ENCODE measurements at regions not wholly inside any gene's neighbourhood (a gene's known extent, or its start where the extent isn't known, plus 50 kb on each side); places are given as distances from the start of the nearest gene placed in this dataset.

DNA sequence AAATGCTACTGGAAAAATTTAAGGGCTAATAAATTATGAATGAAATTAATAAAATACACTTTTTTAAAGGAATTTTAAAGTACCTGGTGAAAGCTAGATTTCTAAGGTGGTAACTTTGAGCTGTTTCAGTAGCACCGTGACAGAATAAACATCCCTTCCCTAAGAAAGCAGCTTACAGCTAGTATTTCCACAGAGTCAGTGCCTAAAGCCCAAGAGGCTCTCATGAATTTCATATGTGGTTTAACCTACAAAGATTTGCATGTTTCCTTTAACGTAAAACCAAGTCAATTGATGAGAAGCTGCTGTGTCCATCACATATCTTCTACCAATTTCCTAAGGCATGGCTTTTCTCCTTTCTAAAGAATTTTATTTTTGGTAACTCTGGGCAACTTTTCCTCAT, 56.8 kb downstream of the IFNG start:
- H3K4me3 ChIP-seq = no peak overlapping the region
- 49 to 55% (median 53%) methylated on average over 2 of the region's 2 CpGs for WGBS, 5 donors
- TF ChIP-seq, protein P1, sequence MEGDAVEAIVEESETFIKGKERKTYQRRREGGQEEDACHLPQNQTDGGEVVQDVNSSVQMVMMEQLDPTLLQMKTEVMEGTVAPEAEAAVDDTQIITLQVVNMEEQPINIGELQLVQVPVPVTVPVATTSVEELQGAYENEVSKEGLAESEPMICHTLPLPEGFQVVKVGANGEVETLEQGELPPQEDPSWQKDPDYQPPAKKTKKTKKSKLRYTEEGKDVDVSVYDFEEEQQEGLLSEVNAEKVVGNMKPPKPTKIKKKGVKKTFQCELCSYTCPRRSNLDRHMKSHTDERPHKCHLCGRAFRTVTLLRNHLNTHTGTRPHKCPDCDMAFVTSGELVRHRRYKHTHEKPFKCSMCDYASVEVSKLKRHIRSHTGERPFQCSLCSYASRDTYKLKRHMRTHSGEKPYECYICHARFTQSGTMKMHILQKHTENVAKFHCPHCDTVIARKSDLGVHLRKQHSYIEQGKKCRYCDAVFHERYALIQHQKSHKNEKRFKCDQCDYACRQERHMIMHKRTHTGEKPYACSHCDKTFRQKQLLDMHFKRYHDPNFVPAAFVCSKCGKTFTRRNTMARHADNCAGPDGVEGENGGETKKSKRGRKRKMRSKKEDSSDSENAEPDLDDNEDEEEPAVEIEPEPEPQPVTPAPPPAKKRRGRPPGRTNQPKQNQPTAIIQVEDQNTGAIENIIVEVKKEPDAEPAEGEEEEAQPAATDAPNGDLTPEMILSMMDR (IDR thresholded peaks at IDR 0.05) = no peak
- no peak for TF ChIP-seq POLR2A (IDR thresholded peaks at IDR 0.05)
- TF ChIP-seq POLR2AphosphoS5 (IDR thresholded peaks at IDR 0.05) = no peak
- no peak for TF ChIP-seq EP300 (IDR thresholded peaks at IDR 0.05)
- intact Hi-C loops (cut with DNase I; ENCODE audit: low total_unique reads) = no loop called here
- no peak for DNase-seq
- H3K9me3 ChIP-seq = no peaks in the 10 kb centered on the region
- H3K27ac ChIP-seq = no peak overlapping the region
- H3K27me3 ChIP-seq = no peaks in the 10 kb centered on the region
- no peaks in the 10 kb centered on the region for H3K4me1 ChIP-seq
- no peaks in the 10 kb centered on the region for H3K36me3 ChIP-seq

DNA sequence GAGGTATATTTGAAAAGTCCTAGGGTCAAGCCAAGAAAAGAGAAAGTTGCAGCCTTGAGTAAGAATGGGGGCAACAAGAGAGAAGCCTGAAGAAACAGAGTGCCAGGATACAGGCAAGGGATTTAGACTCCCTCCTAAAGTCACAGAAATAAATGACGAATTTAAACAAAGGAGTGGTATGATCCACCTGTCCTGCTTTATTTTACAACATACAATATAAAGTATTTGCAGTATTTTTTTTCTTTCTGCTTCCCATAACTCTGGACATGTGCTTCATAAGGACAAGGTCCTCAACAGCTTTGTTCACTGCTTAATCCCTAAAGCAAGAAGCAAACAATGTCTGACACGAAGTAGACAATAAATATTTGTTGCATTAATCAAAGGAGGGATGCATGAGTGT, 57.4 kb downstream of the IFNG start:
- Histone ChIP-seq H3K9me3 (no peaks in the 10 kb centered on the region), H3K27me3 (no peaks in the 10 kb centered on the region), H3K27ac (no peak overlapping the region), H3K4me1 (no peaks in the 10 kb centered on the region), H3K36me3 (no peaks in the 10 kb centered on the region), H3K4me3 (no peak overlapping the region)
- 52 to 62% (median 61%) methylated on average over 2 of the region's 2 CpGs for WGBS, 5 donors
- no peak for TF ChIP-seq EP300 (IDR thresholded peaks at IDR 0.05)
- no peak for TF ChIP-seq POLR2AphosphoS5 (IDR thresholded peaks at IDR 0.05)
- TF ChIP-seq, protein P1 (IDR thresholded peaks at IDR 0.05) = no peak
- TF ChIP-seq POLR2A (IDR thresholded peaks at IDR 0.05) = no peak
- no peak for DNase-seq
- intact Hi-C loops (cut with DNase I; ENCODE audit: low total_unique reads) = no loop called here

DNA sequence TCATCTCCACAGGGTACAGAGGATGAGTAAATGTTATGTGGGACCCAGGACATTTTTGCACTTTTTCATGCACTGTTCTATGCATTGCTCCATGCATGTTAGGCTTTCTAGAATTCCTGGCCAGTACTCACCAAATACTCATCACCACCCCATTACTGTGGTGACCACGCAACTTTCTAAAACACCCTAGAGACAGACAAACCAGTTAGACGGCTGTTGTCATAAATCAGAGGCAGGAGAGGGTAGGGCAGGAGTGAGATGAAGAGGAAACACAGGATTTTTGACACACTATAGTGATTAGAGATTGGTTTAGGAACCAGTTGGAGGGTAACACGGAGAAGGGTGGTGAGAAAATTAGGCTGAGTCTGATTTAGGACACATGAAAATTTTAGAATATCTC, 59.3 kb downstream of the IFNG start:
- Histone ChIP-seq H3K4me3 (no peak overlapping the region), H3K9me3 (no peaks in the 10 kb centered on the region), H3K27ac (no peak overlapping the region), H3K4me1 (no peaks in the 10 kb centered on the region), H3K27me3 (no peaks in the 10 kb centered on the region), H3K36me3 (no peaks in the 10 kb centered on the region)
- WGBS, 5 donors = 48 to 66% (median 53%) methylated on average over 3 of the region's 3 CpGs
- no peak for DNase-seq
- TF ChIP-seq, protein P1 (IDR thresholded peaks at IDR 0.05) = no peak
- TF ChIP-seq EP300 (IDR thresholded peaks at IDR 0.05) (no peak), POLR2AphosphoS5 (IDR thresholded peaks at IDR 0.05) (no peak), POLR2A (IDR thresholded peaks at IDR 0.05) (no peak)
- intact Hi-C loops (cut with DNase I; ENCODE audit: low total_unique reads) = no loop called here

DNA sequence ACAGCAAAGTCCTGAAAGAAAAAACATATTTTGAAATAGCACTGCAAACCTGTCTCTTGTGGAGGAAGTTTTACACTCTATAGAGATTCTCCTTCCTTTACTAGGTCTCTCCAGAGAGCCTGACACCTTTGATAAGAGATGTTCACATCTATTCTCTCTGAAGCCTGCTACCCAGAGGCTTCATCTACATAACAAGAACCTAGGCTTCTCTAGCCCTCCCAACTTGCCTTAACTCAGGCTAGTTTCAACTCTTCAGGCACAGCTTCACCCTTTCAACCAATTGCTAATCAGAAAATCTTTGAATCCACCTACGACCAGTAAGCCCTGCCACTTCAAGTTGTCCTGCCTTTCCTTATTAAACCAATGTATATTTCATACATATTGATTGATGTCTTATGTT, 60.6 kb downstream of the IFNG start:
- no peak for DNase-seq
- 49 to 78% (median 58%) methylated on average over 1 of the region's 1 CpG for WGBS, 5 donors
- Histone ChIP-seq H3K4me1 (no peaks in the 10 kb centered on the region), H3K4me3 (no peak overlapping the region), H3K9me3 (no peaks in the 10 kb centered on the region), H3K36me3 (no peaks in the 10 kb centered on the region), H3K27me3 (no peaks in the 10 kb centered on the region), H3K27ac (no peak overlapping the region)
- TF ChIP-seq, protein P1 (IDR thresholded peaks at IDR 0.05) = no peak
- TF ChIP-seq POLR2A (IDR thresholded peaks at IDR 0.05) = no peak
- no peak for TF ChIP-seq POLR2AphosphoS5 (IDR thresholded peaks at IDR 0.05)
- no peak for TF ChIP-seq EP300 (IDR thresholded peaks at IDR 0.05)
- intact Hi-C loops (cut with DNase I; ENCODE audit: low total_unique reads) = no loop called here

Data from stomach (tissue), 8 donors.